Heart left ventricle (tissue), 13 donors: ENCODE measurements at regions not wholly inside any gene's neighbourhood (a gene's known extent, or its start where the extent isn't known, plus 50 kb on each side); places are given as distances from the start of the nearest gene placed in this dataset.

Experiments used
- POLR2A ChIP-seq, 2 donors: fragments of 450-650 bp; IDR thresholded peaks; one replicate each; pipeline ENCODE4 v1.6.1; 2017; ENCODE audit warnings: antibody characterized with exemption in 2 of 2, mild to moderate bottlenecking in 2 of 2, moderate library complexity in 2 of 2
- TF ChIP-seq, protein P1 (sequence below), 12 donors: fragments of 200-600 bp; sonication (generic) in 4 of 12; IDR thresholded peaks; one replicate each; pipeline versions ENCODE4 v1.5.0 to v1.8.0; 2018 to 2022; ENCODE audit warnings: antibody characterized with exemption in 12 of 12, mild to moderate bottlenecking in 5 of 12
- donor health status: ischemic (EF 13 %, LVEDD 7.1; RV severe dilation, severe dysfunction).
- donor health status: DM: no; HTN: yes; CAD: no.
- donor health status: DM: no; HTN: no; CAD: no.
- donor health status: ischemic (EF 25% LVEDD 6.9; RV normal size, moderate dysfunction).
- donor health status: ischemic (EF 25% LVEDD 5.7; RV mildly dilated, moderate dysfunction).
- donor health status: ischemic (EF 35%, LVEDD 5.7; RV mildly dilated, moderate dysfunction).
- donor health status: nonischemic (EF 11% LVEDD 7.7; RV severe dilation, severe dysfunction).
- donor health status: DM: yes; HTN: yes; CAD: no.
- donor health status: PGD.
- donor health status: ischemic (EF 29% LVEDD 5.4; RV normal size, mild dysfunction).
- donor health status: nonischemic (EF 23%, LVEDD 6.1; RV moderate dilation, normal function).

DNA sequence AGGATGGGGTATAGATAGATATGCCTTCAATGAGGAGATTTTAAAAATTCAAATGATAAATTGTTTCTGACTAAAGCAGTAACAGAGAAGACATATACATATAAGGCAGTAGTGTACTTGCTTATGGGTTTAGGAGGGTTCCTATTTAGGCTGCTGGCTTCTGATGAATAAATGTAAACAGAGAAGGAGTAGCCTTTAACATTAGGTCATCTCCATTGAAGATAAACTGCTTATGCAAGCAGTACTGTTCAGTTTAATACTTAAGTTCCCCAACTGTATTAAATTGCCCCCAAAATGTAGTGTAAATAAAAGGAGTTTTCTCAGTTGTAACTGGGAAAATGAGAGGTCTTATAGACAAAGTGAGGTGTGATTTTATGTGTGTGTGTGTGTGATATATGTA is 217.7 kb upstream of the TMEFF2 start:
- TF ChIP-seq, protein P1, sequence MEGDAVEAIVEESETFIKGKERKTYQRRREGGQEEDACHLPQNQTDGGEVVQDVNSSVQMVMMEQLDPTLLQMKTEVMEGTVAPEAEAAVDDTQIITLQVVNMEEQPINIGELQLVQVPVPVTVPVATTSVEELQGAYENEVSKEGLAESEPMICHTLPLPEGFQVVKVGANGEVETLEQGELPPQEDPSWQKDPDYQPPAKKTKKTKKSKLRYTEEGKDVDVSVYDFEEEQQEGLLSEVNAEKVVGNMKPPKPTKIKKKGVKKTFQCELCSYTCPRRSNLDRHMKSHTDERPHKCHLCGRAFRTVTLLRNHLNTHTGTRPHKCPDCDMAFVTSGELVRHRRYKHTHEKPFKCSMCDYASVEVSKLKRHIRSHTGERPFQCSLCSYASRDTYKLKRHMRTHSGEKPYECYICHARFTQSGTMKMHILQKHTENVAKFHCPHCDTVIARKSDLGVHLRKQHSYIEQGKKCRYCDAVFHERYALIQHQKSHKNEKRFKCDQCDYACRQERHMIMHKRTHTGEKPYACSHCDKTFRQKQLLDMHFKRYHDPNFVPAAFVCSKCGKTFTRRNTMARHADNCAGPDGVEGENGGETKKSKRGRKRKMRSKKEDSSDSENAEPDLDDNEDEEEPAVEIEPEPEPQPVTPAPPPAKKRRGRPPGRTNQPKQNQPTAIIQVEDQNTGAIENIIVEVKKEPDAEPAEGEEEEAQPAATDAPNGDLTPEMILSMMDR (IDR thresholded peaks at IDR 0.05) = no peak
- TF ChIP-seq POLR2A (IDR thresholded peaks at IDR 0.05) = no peak
